ENCODE measurements at regions not wholly inside any gene's neighbourhood (a gene's known extent, or its start where the extent isn't known, plus 50 kb on each side); places are given as distances from the start of the nearest gene placed in this dataset. TPM values are rescaled to one million over a fixed set of nuclear protein-coding genes. Genes with fewer than 3 reads are reported as not detected.

Small RNA genes in the stretch of these regions (microRNA-seq; reads per million reads assigned to microRNA genes)
- not detected for gene MIR1302-6 (ENCODE audit: borderline microRNAs expressed, borderline replicate concordance)

Data from activated naive CD4-positive, alpha-beta T cell treated with anti-CD3 and anti-CD28 coated beads for 36 hours (primary cell).